Ovary (tissue), 3 donors: ENCODE measurements at regions not wholly inside any gene's neighbourhood (a gene's known extent, or its start where the extent isn't known, plus 50 kb on each side); places are given as distances from the start of the nearest gene placed in this dataset.
"Not testable (repeated sequence)": the region's sequence is repeated elsewhere in the genome, so short reads cannot be mapped to it uniquely, and the experiment has no call there.

Source experiments
- CTCF ChIP-seq, 3 donors: fragments of 450-650 bp in 2 of 3; fragments of 200-600 bp in 1 of 3; IDR thresholded peaks; one replicate each; pipeline versions ENCODE4 v1.5.1 to v1.8.0; 2016 to 2022; ENCODE audit warnings: antibody characterized with exemption in 3 of 3, mild to moderate bottlenecking in 1 of 3
- EP300 ChIP-seq: sonication (generic); formaldehyde crosslinking; IDR thresholded peaks from one replicate; pipeline ENCODE4 v1.6.1; 2017; ENCODE audit warnings: antibody characterized with exemption
- POLR2A ChIP-seq: fragments of 450-650 bp; IDR thresholded peaks from one replicate; pipeline ENCODE4 v1.6.1; 2017; ENCODE audit warnings: antibody characterized with exemption, mild to moderate bottlenecking, moderate library complexity
- donor health status: DM: no; HTN: no; CAD: no.

GRCh38 chr7:56923892-56924291 is 208.3 kb downstream of the ZNF479 start:
- TF ChIP-seq CTCF (IDR thresholded peaks at IDR 0.05); POLR2A; EP300: not testable (repeated sequence)
